ENCODE measurements at regions not wholly inside any gene's neighbourhood (a gene's known extent, or its start where the extent isn't known, plus 50 kb on each side); places are given as distances from the start of the nearest gene placed in this dataset.
"Not testable (repeated sequence)": the region's sequence is repeated elsewhere in the genome, so short reads cannot be mapped to it uniquely, and the experiment has no call there.

GRCh38 chr16:73400951-73401350 lies 353.0 kb upstream of the ZFHX3 start:
- H3K4me1 ChIP-seq = peaks cover 20% of the 10 kb centered on the region
- H3K4me3 ChIP-seq (ENCODE audit: low read depth, low read length) = no peak overlapping the region
- H3K27me3 ChIP-seq = no peaks in the 10 kb centered on the region
- H3K9me3 ChIP-seq = no peaks in the 10 kb centered on the region
- TF ChIP-seq CTCF (IDR thresholded peaks at IDR 0.05; ENCODE audit: low read depth, low read length) = no peak
- H3K36me3 ChIP-seq = no peaks in the 10 kb centered on the region
- DNase-seq = no peak

DNA sequence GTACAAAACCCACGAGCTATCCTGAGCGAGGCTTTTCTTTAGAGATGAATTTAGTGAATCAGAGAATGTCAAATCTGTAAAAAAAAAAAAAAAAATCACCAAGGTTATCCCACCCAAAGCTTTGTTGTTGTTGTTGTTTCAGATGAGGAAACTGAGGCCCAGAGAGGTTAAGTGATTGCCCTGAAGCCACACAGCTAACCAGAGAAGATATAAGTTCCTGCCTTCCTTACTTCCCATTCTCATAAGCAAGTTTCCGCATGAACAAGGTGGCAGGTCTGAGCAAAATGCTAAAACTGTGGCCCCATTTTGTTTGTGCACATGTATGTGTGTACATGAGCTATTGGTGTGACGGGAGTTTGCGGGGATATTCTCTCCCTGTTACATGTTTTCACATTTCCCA lies 352.1 kb upstream of the ZFHX3 start:
- Histone ChIP-seq H3K27me3 (no peaks in the 10 kb centered on the region), H3K9me3 (no peaks in the 10 kb centered on the region), H3K4me3 (ENCODE audit: low read depth, low read length) (no peak overlapping the region), H3K36me3 (no peaks in the 10 kb centered on the region), H3K4me1 (peaks cover 19% of the 10 kb centered on the region)
- no peak for DNase-seq
- TF ChIP-seq CTCF (IDR thresholded peaks at IDR 0.05; ENCODE audit: low read depth, low read length) = no peak

- Histone ChIP-seq H3K4me1 (peaks cover 14% of the 10 kb centered on the region), H3K36me3 (no peaks in the 10 kb centered on the region), H3K9me3 (no peaks in the 10 kb centered on the region), H3K27me3 (no peaks in the 10 kb centered on the region), H3K4me3 (ENCODE audit: low read depth, low read length) (no peak overlapping the region)
- TF ChIP-seq CTCF (IDR thresholded peaks at IDR 0.05; ENCODE audit: low read depth, low read length) = no peak
- DNase-seq = no peak
Observed at GRCh38 chr16:73399486-73399885, 351.6 kb upstream of the ZFHX3 start.

GRCh38 chr16:73398604-73399003 lies 350.7 kb upstream of the ZFHX3 start:
- H3K4me1 ChIP-seq = peaks cover 12% of the 10 kb centered on the region
- not testable (repeated sequence) for DNase-seq; H3K9me3 ChIP-seq; H3K36me3 ChIP-seq; H3K27me3 ChIP-seq; H3K4me3 ChIP-seq (ENCODE audit: low read depth, low read length)

GRCh38 chr16:73396556-73396955 lies 348.6 kb upstream of the ZFHX3 start:
- no peaks in the 10 kb centered on the region for H3K27me3 ChIP-seq
- no peaks in the 10 kb centered on the region for H3K9me3 ChIP-seq
- H3K4me3 ChIP-seq (ENCODE audit: low read depth, low read length) = no peak overlapping the region
- DNase-seq = no peak
- H3K4me1 ChIP-seq = peaks cover 12% of the 10 kb centered on the region
- TF ChIP-seq CTCF (IDR thresholded peaks at IDR 0.05; ENCODE audit: low read depth, low read length) = no peak
- no peaks in the 10 kb centered on the region for H3K36me3 ChIP-seq

DNA sequence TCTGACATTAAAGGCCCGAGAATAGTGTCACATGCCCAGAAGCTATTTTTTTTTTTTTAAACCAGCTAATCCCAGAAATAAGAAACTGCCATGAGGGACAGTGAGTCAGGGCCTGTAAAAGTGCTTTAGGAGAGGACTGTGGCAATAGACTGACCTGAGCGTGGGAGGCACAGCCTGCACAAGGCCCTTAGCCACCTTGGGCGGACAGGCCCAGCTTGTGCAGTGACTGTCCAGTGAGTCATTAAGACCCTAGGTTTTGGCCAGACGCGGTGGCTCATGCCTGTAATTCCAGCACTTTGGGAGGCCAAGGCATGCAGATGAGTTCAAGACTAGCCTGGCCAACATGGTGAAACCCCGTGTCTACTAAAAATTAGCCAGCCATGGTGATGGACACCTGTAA lies 343.0 kb upstream of the ZFHX3 start:
- H3K4me1 ChIP-seq = no peaks in the 10 kb centered on the region
- TF ChIP-seq CTCF (IDR thresholded peaks at IDR 0.05; ENCODE audit: low read depth, low read length) = no peak
- H3K36me3 ChIP-seq = no peaks in the 10 kb centered on the region
- DNase-seq = no peak
- no peak overlapping the region for H3K4me3 ChIP-seq (ENCODE audit: low read depth, low read length)
- H3K27me3 ChIP-seq = no peaks in the 10 kb centered on the region
- H3K9me3 ChIP-seq = no peaks in the 10 kb centered on the region

DNA sequence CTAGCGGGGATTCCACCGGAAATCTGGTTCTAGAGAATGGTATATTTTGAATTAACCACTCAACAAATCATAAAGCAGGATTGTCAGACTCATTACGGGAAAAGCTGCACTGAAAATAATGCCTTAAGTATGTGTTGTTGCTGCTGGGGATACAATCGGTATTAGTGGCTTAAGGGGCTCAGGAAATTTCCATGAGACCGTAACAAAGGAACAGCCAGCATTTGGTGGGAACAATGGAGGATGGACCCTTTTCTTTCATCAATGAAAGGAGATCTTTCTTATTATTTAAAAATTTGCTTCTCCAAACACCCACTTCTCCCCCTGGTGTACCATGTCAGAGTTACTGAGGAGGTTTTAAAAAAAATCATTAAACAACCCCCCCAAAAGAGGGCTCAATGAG lies 342.6 kb upstream of the ZFHX3 start:
- no peak overlapping the region for H3K4me3 ChIP-seq (ENCODE audit: low read depth, low read length)
- H3K9me3 ChIP-seq = no peaks in the 10 kb centered on the region
- no peak for TF ChIP-seq CTCF (IDR thresholded peaks at IDR 0.05; ENCODE audit: low read depth, low read length)
- DNase-seq = no peak
- no peaks in the 10 kb centered on the region for H3K36me3 ChIP-seq
- H3K4me1 ChIP-seq = no peaks in the 10 kb centered on the region
- no peaks in the 10 kb centered on the region for H3K27me3 ChIP-seq
